IMR-90 (cell line): ENCODE measurements at regions not wholly inside any gene's neighbourhood (a gene's known extent, or its start where the extent isn't known, plus 50 kb on each side); places are given as distances from the start of the nearest gene placed in this dataset.

Experiments
- ATAC-seq: fragments of 200-7000 bp; cut with Tn5 transposase; 2 replicates; pipeline ENCODE4 v1.9.1; 2020; ENCODE audit warnings: low read depth, mild to moderate bottlenecking, moderate library complexity
- BruUV-seq: library from RNA; stranded (reverse); fragments of 400-500 nt; replicated peaks from 2 replicates; lab custom pipeline; 2021; lab: Mats Ljungman, UMichigan
- CTCF ChIA-PET: fragments of 300-600 bp; formaldehyde crosslinking; extraction: SDS; loops from one replicate; lab custom pipeline; 2021; ENCODE audit warnings: antibody characterized with exemption; lab: Yijun Ruan, JAX
- POLR2A ChIA-PET: fragments of 300-600 bp; sonication (Branson Sonifier 250); formaldehyde crosslinking; loops from one replicate; lab custom pipeline; 2022; ENCODE audit warnings: antibody characterized with exemption; ENCODE audit not compliant: unreplicated experiment; lab: Charles Lee
- DNase-seq: peaks from one replicate; pipeline ENCODE4 v3.0.0; 2013
- H2AFZ ChIP-seq: replicated peaks from 2 replicates; pipeline ENCODE3; 2013; ENCODE audit warnings: low read length, mild to moderate bottlenecking; ENCODE audit not compliant: poor library complexity
- H2AK5ac ChIP-seq: 2 replicates; pipeline ENCODE4 v1.6.1; 2013; ENCODE audit warnings: low read depth, low read length, inconsistent platforms
- H2AK9ac ChIP-seq: replicated peaks from 2 replicates; pipeline ENCODE3; 2013; ENCODE audit warnings: mild to moderate bottlenecking, low read depth, low read length, moderate library complexity; ENCODE audit not compliant: poor library complexity
- H2BK120ac ChIP-seq: 2 replicates; pipeline ENCODE4 v1.6.1; 2013; ENCODE audit warnings: low read depth, low read length, inconsistent platforms
- H2BK15ac ChIP-seq: 3 replicates; pipeline ENCODE4 v1.6.1; 2013; ENCODE audit warnings: low read depth, low read length, inconsistent platforms
- H2BK20ac ChIP-seq: 2 replicates; pipeline ENCODE4 v1.6.1; 2013; ENCODE audit warnings: low read depth, mild to moderate bottlenecking, inconsistent platforms, low read length, moderate library complexity
- H2BK5ac ChIP-seq: 2 replicates; pipeline ENCODE4 v1.6.1; 2013; ENCODE audit warnings: mild to moderate bottlenecking, low read depth, low read length, inconsistent platforms; ENCODE audit not compliant: poor library complexity, severe bottlenecking
- H3K14ac ChIP-seq: replicated peaks from 2 replicates; pipeline ENCODE4 v1.6.1; 2013; ENCODE audit warnings: low read depth, low read length, inconsistent platforms
- H3K18ac ChIP-seq: 2 replicates; pipeline ENCODE4 v1.6.1; 2013; ENCODE audit warnings: low read depth, low read length, control low read depth
- H3K23ac ChIP-seq: 2 replicates; pipeline ENCODE4 v1.6.1; 2013; ENCODE audit warnings: low read depth, low read length, inconsistent platforms
- H3K27ac ChIP-seq: 2 replicates; pipeline ENCODE4 v1.5.1; 2013; ENCODE audit warnings: mild to moderate bottlenecking, control low read depth, low read length; ENCODE audit not compliant: insufficient read depth
- H3K27me3 ChIP-seq: 2 replicates; pipeline ENCODE4 v1.6.1; 2013; ENCODE audit warnings: low read length; ENCODE audit not compliant: control insufficient read depth, insufficient read depth
- H3K36me3 ChIP-seq: 2 replicates; pipeline ENCODE4 v1.6.1; 2013; ENCODE audit warnings: low read length, mixed read lengths; ENCODE audit not compliant: control insufficient read depth, insufficient read depth
- H3K4ac ChIP-seq: 2 replicates; pipeline ENCODE4 v1.6.1; 2013; ENCODE audit warnings: low read depth, low read length, inconsistent platforms
- H3K4me1 ChIP-seq: 2 replicates; pipeline ENCODE4 v1.6.1; 2013; ENCODE audit warnings: low read length, mixed read lengths; ENCODE audit not compliant: control insufficient read depth, insufficient read depth
- H3K4me2 ChIP-seq: 2 replicates; pipeline ENCODE4 v1.6.1; 2013; ENCODE audit warnings: low read depth, mild to moderate bottlenecking, control low read depth, low read length, moderate library complexity
- H3K4me3 ChIP-seq: 2 replicates; pipeline ENCODE4 v1.5.1; 2013; ENCODE audit warnings: low read depth, mild to moderate bottlenecking, control low read depth, low read length, moderate library complexity; ENCODE audit not compliant: insufficient read depth
- H3K56ac ChIP-seq: 2 replicates; pipeline ENCODE4 v1.6.1; 2013; ENCODE audit warnings: low read length, inconsistent platforms; ENCODE audit not compliant: insufficient read depth; ENCODE audit errors: extremely low read depth
- H3K79me1 ChIP-seq, 2 experiments: 2 replicates each; pipeline ENCODE4 v1.6.1; 2013; ENCODE audit warnings: low read length in 2 of 2, inconsistent platforms in 1 of 2, low read depth in 1 of 2
- H3K9ac ChIP-seq: 2 replicates; pipeline ENCODE4 v1.6.1; 2013; ENCODE audit warnings: low read depth, low read length, control low read depth
- H3K9me1 ChIP-seq: 2 replicates; pipeline ENCODE4 v1.6.1; 2013; ENCODE audit warnings: low read length, inconsistent platforms; ENCODE audit not compliant: insufficient read depth
- H3K9me3 ChIP-seq: 2 replicates; pipeline ENCODE4 v1.6.1; 2013; ENCODE audit warnings: low read length; ENCODE audit not compliant: control insufficient read depth, insufficient read depth
- H4K20me1 ChIP-seq: 2 replicates; pipeline ENCODE4 v1.6.1; 2013; ENCODE audit warnings: low read length, inconsistent platforms; ENCODE audit not compliant: insufficient read depth
- H4K5ac ChIP-seq: 2 replicates; pipeline ENCODE4 v1.6.1; 2013; ENCODE audit warnings: mild to moderate bottlenecking, low read depth, low read length, control low read depth
- H4K8ac ChIP-seq, 2 experiments: 2 replicates each; pipeline ENCODE4 v1.6.1; 2013; ENCODE audit warnings: low read depth in 2 of 2, low read length in 2 of 2, control low read depth in 1 of 2, inconsistent platforms in 1 of 2
- H4K91ac ChIP-seq: 2 replicates; pipeline ENCODE4 v1.6.1; 2013; ENCODE audit warnings: low read depth, low read length, inconsistent platforms; ENCODE audit not compliant: insufficient read depth
- BHLHE40 ChIP-seq: fragments of 150-350 bp; IDR thresholded peaks from 2 replicates; pipeline ENCODE4 v1.6.1; 2016; ENCODE audit warnings: mild to moderate bottlenecking, low read depth, low read length
- CEBPB ChIP-seq: IDR thresholded peaks from 2 replicates; pipeline ENCODE4 v1.6.1; 2012; ENCODE audit warnings: low read depth, low read length, improper control_type of control experiment
- CHD1 ChIP-seq: IDR thresholded peaks from 2 replicates; pipeline ENCODE4 v1.6.1; 2012; ENCODE audit warnings: low read depth, low read length, improper control_type of control experiment
- CTCF ChIP-seq: conservative IDR thresholded peaks from 2 replicates; pipeline ENCODE4 v1.5.1; 2012; ENCODE audit warnings: mild to moderate bottlenecking, low read depth, low read length, improper control_type of control experiment
- FOS ChIP-seq: fragments of 150-350 bp; IDR thresholded peaks from 2 replicates; pipeline ENCODE4 v1.6.1; 2016; ENCODE audit warnings: low read depth, low read length
- MAFK ChIP-seq: IDR thresholded peaks from 2 replicates; pipeline ENCODE4 v1.6.1; 2012; ENCODE audit warnings: low read depth, low read length, improper control_type of control experiment
- MAZ ChIP-seq: IDR thresholded peaks from 2 replicates; pipeline ENCODE4 v1.6.1; 2012; ENCODE audit warnings: low read depth, mild to moderate bottlenecking, low read length, improper control_type of control experiment, moderate library complexity, borderline replicate concordance
- MXI1 ChIP-seq: IDR thresholded peaks from 2 replicates; pipeline ENCODE4 v1.6.1; 2012; ENCODE audit warnings: low read depth, mild to moderate bottlenecking, low read length, moderate library complexity, borderline replicate concordance
- NFE2L2 ChIP-seq: fragments of 150-350 bp; IDR thresholded peaks from 2 replicates; pipeline ENCODE4 v1.6.1; 2016; ENCODE audit warnings: low read depth, mild to moderate bottlenecking, low read length
- POLR2A ChIP-seq: IDR thresholded peaks from 2 replicates; pipeline ENCODE4 v1.6.1; 2012; ENCODE audit warnings: mild to moderate bottlenecking, low read depth, low read length
- RAD21 ChIP-seq: IDR thresholded peaks from 2 replicates; pipeline ENCODE4 v1.6.1; 2012; ENCODE audit warnings: low read length, improper control_type of control experiment
- RCOR1 ChIP-seq: IDR thresholded peaks from 2 replicates; pipeline ENCODE4 v1.6.1; 2012; ENCODE audit warnings: mild to moderate bottlenecking, low read length, improper control_type of control experiment; ENCODE audit not compliant: insufficient replicate concordance
- RFX5 ChIP-seq: IDR thresholded peaks from 2 replicates; pipeline ENCODE4 v1.8.0; 2012; ENCODE audit warnings: low read depth, mild to moderate bottlenecking, low read length, moderate library complexity
- SMC3 ChIP-seq: fragments of 150-350 bp; IDR thresholded peaks from 2 replicates; pipeline ENCODE4 v1.6.1; 2016; ENCODE audit warnings: low read depth, mild to moderate bottlenecking, antibody characterized with exemption, low read length, moderate library complexity
- USF2 ChIP-seq: fragments of 150-350 bp; IDR thresholded peaks from 2 replicates; pipeline ENCODE4 v1.6.1; 2017; ENCODE audit warnings: mild to moderate bottlenecking, antibody characterized with exemption, low read length, low read depth
- WGBS, 2 experiments: methylation state at CpG; one replicate each; pipeline versions ENCODE4 v1.1.5 to v1.1.7; 2013; ENCODE audit warnings: missing lambda C conversion rate in 2 of 2; ENCODE audit not compliant: insufficient read length in 1 of 2; ENCODE audit errors: extremely low coverage in 2 of 2; 5-methylcytosine and 5-hydroxymethylcytosine counted together
- dilution Hi-C: fragments of 300-500 bp; cut with HindIII; formaldehyde crosslinking; loops from one replicate; pipeline ENCODE4 v1.14.3; 2018; ENCODE audit warnings: low sequenced_read_pairs; ENCODE audit not compliant: unreplicated experiment
- in situ Hi-C: fragments of 300-500 bp; cut with MboI; formaldehyde crosslinking; loops from 3 replicates; pipeline ENCODE4 v1.14.3; 2019; ENCODE audit warnings: low sequenced_read_pairs, inconsistent platforms, mixed read lengths
- intact Hi-C: fragments of 100-400 bp; cut with micrococcal nuclease; formaldehyde crosslinking; loops from 2 replicates; pipeline ENCODE4 v1.10.0; 2022

- intact Hi-C loops, result no loop called here
- dilution Hi-C loops, result no loop called here
- POLR2A ChIA-PET, result no interaction called here
These were observed 768.9 kb upstream of the CDH7 start for GRCh38 chr18:64981915-64982314.

More at GRCh38 chr18:64981915-64982314, 768.9 kb upstream of the CDH7 start:
- in situ Hi-C loops, result no loop called here
- no peak overlapping the region for H4K5ac ChIP-seq
- no peak overlapping the region for H3K9ac ChIP-seq
- H2BK120ac ChIP-seq, result no peak overlapping the region
- CTCF ChIA-PET, result no interaction called here
- H3K27ac ChIP-seq, result no peak overlapping the region
- H3K56ac ChIP-seq, result no peak overlapping the region
- no peak overlapping the region for H3K4me3 ChIP-seq
- H3K23ac ChIP-seq, result no peak overlapping the region
- no peak overlapping the region for H4K8ac ChIP-seq
- no peaks in the 10 kb centered on the region for H3K36me3 ChIP-seq
- H3K14ac ChIP-seq, result no peak overlapping the region
- no peak overlapping the region for H2BK15ac ChIP-seq
- TF ChIP-seq MXI1 (no peak), MAFK (no peak), POLR2A (no peak), BHLHE40 (no peak), RAD21 (no peak), CEBPB (no peak), USF2 (no peak), CTCF (no peak), RFX5 (no peak), FOS (no peak), SMC3 (no peak), CHD1 (no peak), RCOR1 (no peak), MAZ (no peak), NFE2L2 (no peak)
- ATAC-seq (no peak), DNase-seq (no peak)
- no peak overlapping the region for H3K4me2 ChIP-seq
- H3K4me1 ChIP-seq, result no peaks in the 10 kb centered on the region
- no peaks in the 10 kb centered on the region for H4K20me1 ChIP-seq
- no TSS peak for BruUV-seq
- H2AK9ac ChIP-seq, result no peak overlapping the region
- no peak overlapping the region for H3K4ac ChIP-seq
- H3K9me3 ChIP-seq, result peaks cover 9% of the 10 kb centered on the region; the same call in 1 of the 2 replicates
- no peak overlapping the region for H4K91ac ChIP-seq
- H3K27me3 ChIP-seq, result no peaks in the 10 kb centered on the region
- WGBS, 2 experiments, result no CpG with 5 or more reads among the region's 2 CpGs
- no peak overlapping the region for H3K18ac ChIP-seq
- no peaks in the 10 kb centered on the region for H3K9me1 ChIP-seq
- H3K79me1 ChIP-seq, result no peaks in the 10 kb centered on the region
- H2BK20ac ChIP-seq, result no peak overlapping the region
- no peak overlapping the region for H2AFZ ChIP-seq
- H2AK5ac ChIP-seq, result no peak overlapping the region
- H2BK5ac ChIP-seq, result no peak overlapping the region
